Prostate gland (tissue), 2 donors: ENCODE measurements at regions not wholly inside any gene's neighbourhood (a gene's known extent, or its start where the extent isn't known, plus 50 kb on each side); places are given as distances from the start of the nearest gene placed in this dataset.

Source experiments
- POLR2AphosphoS5 ChIP-seq: sonication (generic); formaldehyde crosslinking; IDR thresholded peaks from one replicate; pipeline ENCODE4 v1.6.1; 2017; ENCODE audit warnings: antibody characterized with exemption
- TF ChIP-seq, protein P1 (sequence below), 4 experiments: fragments of 200-600 bp in 2 of 4; fragments of 450-650 bp in 2 of 4; sonication (generic) in 2 of 4; IDR thresholded peaks; 1 replicate in 3 of 4; 2 replicates in 1 of 4; pipeline ENCODE4 v1.5.1; 2016 to 2019; ENCODE audit warnings: antibody characterized with exemption in 4 of 4, mild to moderate bottlenecking in 2 of 4, moderate library complexity in 2 of 4

DNA sequence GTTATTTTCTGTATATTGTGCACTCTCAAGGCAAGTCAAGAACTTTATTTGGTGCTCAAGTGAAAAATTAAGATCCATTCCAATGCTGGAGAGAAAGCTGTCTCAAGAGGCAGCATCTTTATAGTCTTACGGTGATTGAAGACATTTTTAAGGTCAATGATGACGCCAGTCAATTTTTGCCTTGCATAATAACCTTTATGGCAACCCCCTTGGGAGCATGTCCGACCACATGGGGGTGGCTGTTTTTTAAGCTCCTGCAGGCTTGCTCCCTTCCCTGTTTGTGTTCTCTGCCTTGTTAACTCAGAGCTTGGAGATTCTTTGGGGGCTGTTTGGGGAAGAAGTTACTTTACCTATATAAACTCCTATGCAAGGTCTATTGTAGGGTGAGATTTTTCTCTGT, 109.6 kb upstream of the FERMT1 start:
- TF ChIP-seq, protein P1, sequence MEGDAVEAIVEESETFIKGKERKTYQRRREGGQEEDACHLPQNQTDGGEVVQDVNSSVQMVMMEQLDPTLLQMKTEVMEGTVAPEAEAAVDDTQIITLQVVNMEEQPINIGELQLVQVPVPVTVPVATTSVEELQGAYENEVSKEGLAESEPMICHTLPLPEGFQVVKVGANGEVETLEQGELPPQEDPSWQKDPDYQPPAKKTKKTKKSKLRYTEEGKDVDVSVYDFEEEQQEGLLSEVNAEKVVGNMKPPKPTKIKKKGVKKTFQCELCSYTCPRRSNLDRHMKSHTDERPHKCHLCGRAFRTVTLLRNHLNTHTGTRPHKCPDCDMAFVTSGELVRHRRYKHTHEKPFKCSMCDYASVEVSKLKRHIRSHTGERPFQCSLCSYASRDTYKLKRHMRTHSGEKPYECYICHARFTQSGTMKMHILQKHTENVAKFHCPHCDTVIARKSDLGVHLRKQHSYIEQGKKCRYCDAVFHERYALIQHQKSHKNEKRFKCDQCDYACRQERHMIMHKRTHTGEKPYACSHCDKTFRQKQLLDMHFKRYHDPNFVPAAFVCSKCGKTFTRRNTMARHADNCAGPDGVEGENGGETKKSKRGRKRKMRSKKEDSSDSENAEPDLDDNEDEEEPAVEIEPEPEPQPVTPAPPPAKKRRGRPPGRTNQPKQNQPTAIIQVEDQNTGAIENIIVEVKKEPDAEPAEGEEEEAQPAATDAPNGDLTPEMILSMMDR (IDR thresholded peaks at IDR 0.05): no peak
- no peak for TF ChIP-seq POLR2AphosphoS5
